GM21360 (cell line): ENCODE measurements at regions not wholly inside any gene's neighbourhood (a gene's known extent, or its start where the extent isn't known, plus 50 kb on each side); places are given as distances from the start of the nearest gene placed in this dataset.

ENCODE experiments used
- ATAC-seq: cut with Tn5 transposase; IDR thresholded peaks from one replicate; pipeline ENCODE4 v1.9.1; 2021; ENCODE audit warnings: mild to moderate bottlenecking, moderate library complexity; ENCODE audit not compliant: unreplicated experiment

DNA sequence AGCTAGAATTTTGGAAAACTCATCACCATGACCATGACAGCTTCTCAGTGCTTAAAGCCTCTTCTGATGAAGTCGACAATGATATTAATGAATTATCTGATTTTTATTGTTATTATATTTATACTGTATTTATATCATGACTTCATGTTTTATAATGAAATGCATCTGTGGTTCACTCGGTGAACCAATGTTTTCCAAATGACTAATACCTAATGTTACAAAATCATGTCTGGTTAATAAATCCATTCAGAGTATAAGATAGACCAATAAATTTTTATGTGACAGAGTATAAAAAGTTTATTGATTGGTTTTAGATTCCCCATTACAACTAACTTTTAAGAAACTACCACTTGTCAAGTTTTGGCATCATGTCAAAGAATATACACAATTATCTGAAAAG, 416.5 kb downstream of the MLLT3 start:
- no peak for ATAC-seq

- ATAC-seq, result no peak
Observed at GRCh38 chr9:20200991-20201431, 412.2 kb upstream of the SLC24A2 start.

DNA sequence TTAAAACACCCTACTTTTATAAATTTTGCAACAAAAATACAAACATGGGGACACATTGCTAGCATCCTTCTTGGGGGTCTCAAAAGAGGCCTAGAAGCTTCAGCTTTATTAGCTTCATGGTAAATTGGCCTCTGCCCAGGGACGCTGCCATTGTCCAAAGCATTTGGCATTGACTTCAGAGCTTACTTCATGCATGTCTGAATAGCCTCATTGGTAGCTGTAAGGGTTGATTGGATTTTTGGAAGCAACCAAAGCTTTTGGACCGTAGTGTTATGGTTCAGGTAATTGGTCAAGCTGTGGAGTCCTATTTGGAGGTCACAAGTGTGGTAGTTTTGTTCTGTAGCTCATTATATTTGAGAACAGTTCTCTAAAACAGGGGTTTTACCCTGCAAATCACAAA, 411.7 kb upstream of the SLC24A2 start:
- no peak for ATAC-seq

DNA sequence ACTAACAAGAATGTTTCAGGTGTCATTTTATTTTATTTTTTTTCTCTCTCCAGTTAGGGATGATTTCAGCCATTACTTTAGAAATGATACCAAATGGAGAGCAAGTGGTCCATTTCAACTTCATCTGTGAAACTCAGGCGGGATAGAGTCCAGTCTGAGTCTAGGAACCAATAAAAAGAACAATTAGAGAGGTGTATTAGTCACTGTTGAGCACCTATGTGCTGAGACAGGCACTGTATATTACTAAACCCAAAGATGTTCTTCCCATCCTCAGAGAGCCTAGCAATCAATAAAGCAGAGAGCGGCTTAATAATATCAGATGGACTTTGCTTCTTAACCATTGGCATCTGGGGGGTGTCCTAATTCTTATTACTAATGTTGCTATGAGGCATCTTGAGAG, 410.3 kb upstream of the SLC24A2 start:
- ATAC-seq, result no peak

GRCh38 chr9:20197976-20198685, 409.3 kb upstream of the SLC24A2 start:
- no peak for ATAC-seq

DNA sequence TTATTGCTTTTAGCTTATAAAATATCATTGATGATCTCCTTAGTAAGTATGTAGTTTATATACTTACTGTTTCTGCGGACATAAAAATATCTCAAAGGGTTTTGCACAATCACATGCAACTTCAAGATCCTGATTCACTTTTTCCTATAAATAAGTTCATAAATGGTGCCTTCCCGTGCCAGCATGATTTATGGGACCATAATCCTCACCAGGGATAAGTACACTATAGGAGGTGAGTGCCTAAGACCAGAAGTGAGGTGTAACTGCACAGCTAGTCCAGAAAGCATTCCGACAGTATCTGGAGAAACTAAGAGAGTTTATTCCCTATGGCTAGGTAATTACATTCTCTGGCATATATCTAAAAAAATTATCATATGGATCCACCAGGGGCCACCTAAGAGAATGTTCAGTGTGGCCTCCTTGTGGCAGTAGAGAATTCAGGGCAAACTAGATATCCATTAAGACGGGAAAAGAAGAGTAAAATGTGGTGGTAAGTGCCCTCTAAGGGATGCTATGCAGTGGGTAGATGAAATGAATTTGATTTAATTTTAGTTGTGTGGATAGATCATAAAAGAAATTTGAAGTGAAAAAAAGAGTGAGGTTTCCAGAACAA, 402.5 kb upstream of the SLC24A2 start:
- ATAC-seq, result no peak

DNA sequence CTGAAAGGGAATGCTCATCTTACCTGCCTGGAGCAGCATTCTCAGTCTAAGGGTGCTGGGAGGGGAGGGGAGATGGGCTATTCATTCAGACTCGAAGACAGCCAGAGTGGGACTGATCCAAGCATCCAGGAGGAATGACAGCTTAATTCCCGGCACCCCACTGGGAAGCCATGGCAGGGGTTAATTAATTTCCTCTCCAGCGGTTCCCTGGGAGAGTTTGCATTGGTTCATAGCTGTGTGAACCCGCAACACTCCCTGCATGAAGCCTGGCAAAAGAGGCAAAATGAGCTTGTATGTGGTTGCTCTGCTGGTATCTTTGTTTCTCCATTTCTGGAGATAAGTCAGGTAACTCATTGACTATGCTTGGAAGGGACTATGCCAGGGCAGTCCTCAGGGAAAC, 401.0 kb upstream of the SLC24A2 start:
- no peak for ATAC-seq

DNA sequence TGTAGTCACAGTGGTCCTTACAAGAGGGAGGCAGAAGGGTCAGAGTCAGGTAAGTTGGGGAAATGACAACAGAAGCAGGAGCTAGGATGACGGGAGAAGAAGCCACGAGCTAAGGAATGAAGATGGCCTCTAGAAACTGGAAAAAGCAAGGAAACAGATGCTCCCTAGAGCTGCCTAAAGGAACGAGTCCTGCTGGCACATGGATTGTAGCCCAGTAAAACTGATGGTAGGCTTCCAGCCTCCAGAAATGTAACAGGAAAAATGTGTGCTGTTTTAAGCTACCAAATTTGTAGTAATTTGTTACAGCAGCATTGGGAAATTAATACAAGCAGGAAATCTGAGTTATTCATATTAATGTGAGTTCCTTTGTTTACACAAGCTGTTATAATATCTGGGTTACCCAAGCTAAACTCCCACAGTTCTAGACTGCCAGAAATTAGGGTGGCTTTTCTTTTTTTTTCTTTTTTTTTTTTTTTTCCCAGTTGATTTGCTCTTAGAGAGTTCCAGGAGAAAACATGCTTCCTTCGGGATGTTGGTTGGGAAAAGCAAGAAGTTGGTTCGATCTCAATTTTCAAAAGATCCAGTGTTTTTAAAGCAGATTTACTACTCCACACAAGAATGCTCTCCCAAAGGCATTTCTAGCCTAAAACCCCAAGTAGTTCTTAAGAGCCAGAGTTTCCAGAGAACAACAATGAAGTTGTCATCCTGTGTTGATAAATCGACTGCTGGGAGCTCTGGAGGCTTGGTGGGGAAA, 400.0 kb upstream of the SLC24A2 start:
- ATAC-seq, result no peak

DNA sequence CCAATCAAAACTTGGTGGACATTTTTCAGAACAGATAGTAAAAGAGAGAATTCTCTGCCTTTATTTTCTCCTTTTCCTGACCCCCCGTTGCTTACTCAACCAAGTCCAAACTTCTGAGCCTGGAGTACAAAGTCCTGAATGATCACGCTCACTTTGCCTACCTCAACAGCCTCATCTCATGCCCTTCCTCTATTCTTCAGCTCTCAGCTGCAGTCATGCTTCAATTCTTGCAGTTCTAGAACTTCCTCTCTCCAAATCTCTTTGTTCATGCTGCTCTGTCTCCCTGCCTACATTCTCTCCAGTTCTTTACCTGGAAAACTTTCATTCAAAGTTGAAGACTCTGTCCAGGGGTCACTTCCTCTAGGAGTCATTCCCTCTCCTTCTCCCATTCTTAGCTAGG, 398.5 kb upstream of the SLC24A2 start:
- ATAC-seq, result no peak

- ATAC-seq, result no peak
Observed at GRCh38 chr9:20186823-20187222, 398.0 kb upstream of the SLC24A2 start.

GRCh38 chr9:20186231-20186630, 397.4 kb upstream of the SLC24A2 start:
- no peak for ATAC-seq

DNA sequence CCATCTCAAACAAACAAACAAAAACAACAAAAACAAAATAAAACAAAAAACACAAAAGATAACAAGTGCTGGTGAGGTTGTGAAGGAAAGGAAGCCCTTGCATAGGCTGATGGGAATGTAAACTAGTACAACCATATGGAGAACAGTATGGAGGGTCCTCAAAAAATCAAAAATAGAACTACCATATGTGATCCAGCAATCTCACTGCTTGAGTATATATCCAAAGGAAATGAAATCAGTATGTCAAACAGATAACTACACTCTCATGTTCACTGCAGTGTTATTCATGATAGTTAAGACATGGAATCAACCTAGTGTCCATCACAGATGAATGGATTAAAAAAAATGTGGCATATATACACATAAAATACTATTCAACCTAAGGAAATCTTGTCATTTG, 395.7 kb upstream of the SLC24A2 start:
- no peak for ATAC-seq

DNA sequence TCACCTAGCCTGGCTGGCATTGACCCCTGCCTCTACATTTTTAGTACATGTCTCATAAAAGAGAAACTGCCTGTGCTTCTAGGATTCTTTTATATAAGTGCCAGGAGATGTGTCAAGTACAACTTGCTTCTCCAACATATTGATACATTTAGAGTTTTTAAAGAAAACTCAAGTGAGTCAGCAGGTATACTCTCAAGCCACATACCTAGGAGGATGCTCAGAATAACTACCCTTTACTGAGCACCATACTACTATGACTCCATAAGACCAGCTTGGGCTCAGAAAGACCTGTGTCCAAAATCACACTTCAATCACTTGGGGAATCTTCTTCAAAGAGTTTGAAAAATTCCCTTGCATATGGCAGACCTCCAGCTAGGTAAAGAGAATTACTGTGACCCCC, 389.8 kb upstream of the SLC24A2 start:
- ATAC-seq, result no peak

GRCh38 chr9:20178197-20178596, 389.4 kb upstream of the SLC24A2 start:
- no peak for ATAC-seq

DNA sequence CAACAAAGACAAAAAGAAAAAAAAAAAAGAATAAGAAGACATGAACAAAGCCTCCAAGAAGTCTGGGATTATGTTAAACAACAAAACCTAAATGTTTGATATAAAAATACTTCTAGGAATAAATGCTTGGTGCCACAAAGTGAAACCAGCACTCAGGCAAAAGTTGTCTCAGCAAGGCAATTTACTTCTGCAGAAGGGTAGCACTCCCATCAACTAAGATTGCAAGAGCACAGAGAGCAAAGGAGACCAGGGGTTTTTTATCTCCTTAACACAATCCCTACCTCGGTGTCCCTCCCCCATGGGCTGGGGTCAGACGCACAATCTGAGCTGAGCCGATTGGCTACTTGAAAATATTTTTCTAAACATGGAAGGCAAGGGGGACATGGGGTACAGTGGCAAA, 381.3 kb upstream of the SLC24A2 start:
- ATAC-seq, result no peak

DNA sequence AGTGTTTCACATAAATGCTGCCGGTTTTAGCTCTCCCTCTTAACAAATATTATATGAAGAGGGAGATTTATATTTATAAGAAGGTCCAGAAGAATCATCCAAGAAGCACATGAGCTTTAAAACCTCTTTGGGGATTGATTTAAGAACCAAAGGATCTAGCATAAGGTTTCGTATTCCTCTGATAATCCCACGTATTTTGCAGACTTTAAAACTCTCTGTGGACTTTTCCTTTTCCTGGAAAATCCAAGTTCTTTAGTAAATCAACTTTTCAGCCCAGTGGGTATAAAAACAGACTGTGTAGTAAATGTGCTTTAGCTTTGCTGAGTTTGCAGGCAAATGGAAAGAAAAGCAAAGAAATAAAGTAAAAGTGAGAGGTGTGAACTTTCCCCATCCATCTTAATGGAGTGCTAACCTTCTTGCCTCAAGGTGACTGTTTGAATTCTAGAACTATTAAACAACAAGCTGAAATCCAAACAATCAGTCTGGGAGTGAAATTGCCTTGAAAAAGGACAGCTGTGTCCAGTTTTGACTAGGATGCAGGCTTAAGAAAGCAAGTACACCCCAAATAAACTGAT, 363.4 kb upstream of the SLC24A2 start:
- no peak for ATAC-seq

- no peak for ATAC-seq
Observed at GRCh38 chr9:20148416-20148815, 359.6 kb upstream of the SLC24A2 start.

- no peak for ATAC-seq
Observed at GRCh38 chr9:20144197-20144596, 355.4 kb upstream of the SLC24A2 start.

- no peak for ATAC-seq
Observed at GRCh38 chr9:20139763-20140290, 351.0 kb upstream of the SLC24A2 start.

DNA sequence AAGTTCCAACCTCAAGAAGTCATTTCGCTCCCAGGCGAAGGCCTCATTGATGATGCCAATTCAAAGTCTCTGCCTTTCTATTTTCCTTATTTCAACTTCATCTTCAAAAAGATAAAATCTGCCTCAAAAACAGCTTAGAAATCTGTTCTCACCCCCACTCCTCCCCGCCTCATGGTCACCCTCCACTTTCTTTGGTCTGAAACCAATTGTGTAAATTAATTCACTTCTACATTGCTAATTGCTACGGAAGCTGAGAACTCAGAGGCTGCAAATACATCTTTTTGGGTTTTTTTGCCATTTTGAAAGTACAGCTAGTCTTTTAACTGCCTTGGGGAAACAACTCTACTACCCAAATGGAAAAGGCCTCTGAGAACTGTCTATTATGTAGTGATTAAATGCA, 350.0 kb upstream of the SLC24A2 start:
- ATAC-seq, result no peak

DNA sequence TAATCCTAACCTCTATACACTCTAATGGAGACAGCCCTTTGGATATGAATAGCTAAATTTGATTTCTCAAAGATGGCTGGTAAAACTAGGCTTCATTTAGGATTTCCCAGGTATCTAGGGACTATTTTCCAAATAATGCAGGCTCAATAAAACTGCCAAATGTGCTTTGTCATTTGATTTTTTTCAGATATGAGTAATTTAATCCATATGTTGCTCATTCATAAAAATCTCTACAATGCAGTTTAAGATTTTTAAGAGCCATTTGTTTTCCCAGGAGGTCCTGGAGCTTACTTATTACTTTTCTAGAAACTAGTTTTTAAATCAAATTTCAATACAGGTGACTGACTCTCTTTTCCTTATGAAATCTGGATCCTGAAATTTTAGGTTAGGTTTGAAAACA, 349.3 kb upstream of the SLC24A2 start:
- ATAC-seq, result no peak

GRCh38 chr9:20137425-20137824, 348.6 kb upstream of the SLC24A2 start:
- no peak for ATAC-seq
